ENCODE measurements at regions not wholly inside any gene's neighbourhood (a gene's known extent, or its start where the extent isn't known, plus 50 kb on each side); places are given as distances from the start of the nearest gene placed in this dataset.

DNA sequence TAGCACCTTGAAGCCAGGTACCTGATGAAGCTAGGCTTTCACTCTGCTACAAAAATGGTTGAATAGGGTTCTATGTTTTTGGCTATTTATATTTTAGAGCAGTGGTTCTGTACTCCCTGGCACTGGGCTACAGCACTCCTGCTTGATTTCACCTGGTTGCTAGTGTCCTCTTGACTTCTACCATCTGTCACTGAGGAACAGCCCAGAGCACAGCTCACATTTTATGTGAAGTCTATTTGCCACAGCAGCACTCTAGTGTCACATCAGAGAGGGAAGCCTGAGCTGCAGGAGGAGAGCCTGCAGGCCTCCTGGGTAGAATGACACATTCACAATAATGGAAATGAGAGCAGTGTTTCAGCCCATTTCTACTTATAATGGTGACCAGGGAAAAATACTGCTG, 184.2 kb downstream of the ZNF486 start:
- no peaks in the 10 kb centered on the region for H3K9me3 Mint-ChIP-seq
- no peaks in the 10 kb centered on the region for H3K36me3 Mint-ChIP-seq (ENCODE audit: low read depth)
- H3K4me1 Mint-ChIP-seq: no peaks in the 10 kb centered on the region
- no peak overlapping the region for H3K4me3 Mint-ChIP-seq
- H3K27ac Mint-ChIP-seq (ENCODE audit: unreplicated experiment): no peak overlapping the region
- TF ChIP-seq, protein P1, sequence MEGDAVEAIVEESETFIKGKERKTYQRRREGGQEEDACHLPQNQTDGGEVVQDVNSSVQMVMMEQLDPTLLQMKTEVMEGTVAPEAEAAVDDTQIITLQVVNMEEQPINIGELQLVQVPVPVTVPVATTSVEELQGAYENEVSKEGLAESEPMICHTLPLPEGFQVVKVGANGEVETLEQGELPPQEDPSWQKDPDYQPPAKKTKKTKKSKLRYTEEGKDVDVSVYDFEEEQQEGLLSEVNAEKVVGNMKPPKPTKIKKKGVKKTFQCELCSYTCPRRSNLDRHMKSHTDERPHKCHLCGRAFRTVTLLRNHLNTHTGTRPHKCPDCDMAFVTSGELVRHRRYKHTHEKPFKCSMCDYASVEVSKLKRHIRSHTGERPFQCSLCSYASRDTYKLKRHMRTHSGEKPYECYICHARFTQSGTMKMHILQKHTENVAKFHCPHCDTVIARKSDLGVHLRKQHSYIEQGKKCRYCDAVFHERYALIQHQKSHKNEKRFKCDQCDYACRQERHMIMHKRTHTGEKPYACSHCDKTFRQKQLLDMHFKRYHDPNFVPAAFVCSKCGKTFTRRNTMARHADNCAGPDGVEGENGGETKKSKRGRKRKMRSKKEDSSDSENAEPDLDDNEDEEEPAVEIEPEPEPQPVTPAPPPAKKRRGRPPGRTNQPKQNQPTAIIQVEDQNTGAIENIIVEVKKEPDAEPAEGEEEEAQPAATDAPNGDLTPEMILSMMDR (conservative IDR thresholded peaks at IDR 0.05): no peak
- DNase-seq (ENCODE audit: low read depth, low spot score): no peak
- H3K27me3 Mint-ChIP-seq (ENCODE audit: low read depth): no peaks in the 10 kb centered on the region

DNA sequence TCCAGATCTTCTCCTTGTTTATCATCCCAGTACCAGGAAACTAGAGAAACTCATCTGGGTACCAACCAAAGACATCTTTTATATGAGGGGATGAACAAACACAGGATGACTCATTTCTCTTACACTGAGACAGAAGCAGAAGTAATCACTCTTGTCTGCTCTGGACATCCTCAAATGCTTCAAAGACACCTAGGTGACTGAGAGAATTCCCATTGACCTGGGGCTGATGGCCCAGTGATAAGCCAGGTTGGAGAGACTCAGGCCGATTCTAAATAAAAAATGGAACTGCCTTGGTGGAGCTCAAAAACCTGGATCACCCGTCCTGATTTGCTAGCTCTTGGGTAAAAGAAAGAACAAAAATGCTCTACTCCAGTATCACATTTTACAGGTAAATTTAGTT, 182.2 kb downstream of the ZNF486 start:
- Mint-ChIP-seq H3K4me1 (no peaks in the 10 kb centered on the region), H3K27me3 (ENCODE audit: low read depth) (no peaks in the 10 kb centered on the region), H3K36me3 (ENCODE audit: low read depth) (no peaks in the 10 kb centered on the region), H3K4me3 (no peak overlapping the region), H3K9me3 (no peaks in the 10 kb centered on the region), H3K27ac (ENCODE audit: unreplicated experiment) (no peak overlapping the region)
- TF ChIP-seq, protein P1 (conservative IDR thresholded peaks at IDR 0.05): no peak
- DNase-seq (ENCODE audit: low read depth, low spot score): no peak

DNA sequence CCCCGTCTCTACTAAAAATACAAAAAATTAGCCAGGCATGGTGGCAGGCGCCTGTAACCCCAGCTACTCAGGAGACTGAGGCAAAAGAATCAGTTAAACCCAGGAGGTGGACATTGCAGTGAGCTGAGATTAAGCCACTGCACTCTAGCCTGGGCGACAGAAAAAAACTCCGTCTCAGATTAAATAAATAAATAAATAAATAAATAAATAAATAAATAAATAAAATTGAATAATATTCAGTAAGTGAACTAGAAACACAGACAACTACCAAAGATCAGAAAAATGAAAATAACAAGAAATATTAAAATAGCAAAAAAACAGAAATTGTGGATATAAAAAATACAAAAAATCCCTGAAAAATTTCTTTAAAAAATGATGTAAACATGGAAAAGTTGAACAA, 172.4 kb downstream of the ZNF486 start:
- TF ChIP-seq, protein P1 (conservative IDR thresholded peaks at IDR 0.05): no peak
- no peaks in the 10 kb centered on the region for H3K36me3 Mint-ChIP-seq (ENCODE audit: low read depth)
- no peak overlapping the region for H3K4me3 Mint-ChIP-seq
- DNase-seq (ENCODE audit: low read depth, low spot score): no peak
- no peak overlapping the region for H3K27ac Mint-ChIP-seq (ENCODE audit: unreplicated experiment)
- no peaks in the 10 kb centered on the region for H3K27me3 Mint-ChIP-seq (ENCODE audit: low read depth)
- peaks cover 3% of the 10 kb centered on the region for H3K9me3 Mint-ChIP-seq
- no peaks in the 10 kb centered on the region for H3K4me1 Mint-ChIP-seq

DNA sequence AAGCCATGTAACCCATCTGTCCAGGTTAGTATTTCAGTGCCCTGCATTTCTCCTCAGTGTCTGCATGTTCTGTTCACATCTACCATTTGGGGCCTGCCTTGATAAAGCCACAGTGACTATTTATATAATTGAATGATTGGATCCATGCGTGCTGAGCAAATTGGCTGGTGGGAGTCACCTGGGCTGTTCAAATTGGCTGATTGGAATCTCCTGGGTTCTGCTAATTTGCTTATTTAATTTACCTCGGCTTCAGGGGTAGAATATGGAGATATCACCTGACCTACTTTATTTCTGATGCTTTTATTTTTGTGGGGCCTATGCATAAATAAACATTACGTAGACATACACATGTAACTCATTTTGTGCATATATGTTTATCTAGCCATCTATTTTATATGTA, 167.7 kb downstream of the ZNF486 start:
- Mint-ChIP-seq H3K4me3 (no peak overlapping the region), H3K36me3 (ENCODE audit: low read depth) (no peaks in the 10 kb centered on the region), H3K27ac (ENCODE audit: unreplicated experiment) (no peak overlapping the region), H3K27me3 (ENCODE audit: low read depth) (no peaks in the 10 kb centered on the region), H3K4me1 (no peaks in the 10 kb centered on the region), H3K9me3 (peaks cover 9% of the 10 kb centered on the region)
- no peak for DNase-seq (ENCODE audit: low read depth, low spot score)
- TF ChIP-seq, protein P1 (conservative IDR thresholded peaks at IDR 0.05): no peak

DNA sequence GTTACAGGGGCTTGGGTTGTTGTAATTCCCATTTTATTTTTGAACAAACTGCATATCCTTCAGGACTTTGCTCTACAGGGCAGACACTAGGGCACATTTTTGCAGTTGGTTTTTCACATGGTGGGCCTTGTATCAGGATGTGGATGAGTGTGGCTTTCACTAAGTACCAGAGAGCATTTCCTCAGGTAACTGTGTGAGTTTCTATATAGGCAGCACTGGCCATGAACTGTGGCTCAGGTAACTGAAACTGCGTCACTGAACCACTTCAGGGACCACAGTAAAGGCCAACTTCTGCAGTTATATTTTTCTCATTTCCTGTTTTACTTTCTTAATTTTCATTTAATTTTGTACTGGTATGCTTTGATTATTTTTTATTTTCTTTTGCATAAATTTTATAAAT, 166.5 kb downstream of the ZNF486 start:
- Mint-ChIP-seq H3K27ac (ENCODE audit: unreplicated experiment) (no peak overlapping the region), H3K9me3 (peaks cover 9% of the 10 kb centered on the region), H3K4me3 (no peak overlapping the region), H3K36me3 (ENCODE audit: low read depth) (no peaks in the 10 kb centered on the region), H3K4me1 (no peaks in the 10 kb centered on the region), H3K27me3 (ENCODE audit: low read depth) (no peaks in the 10 kb centered on the region)
- TF ChIP-seq, protein P1 (conservative IDR thresholded peaks at IDR 0.05): no peak
- DNase-seq (ENCODE audit: low read depth, low spot score): no peak

DNA sequence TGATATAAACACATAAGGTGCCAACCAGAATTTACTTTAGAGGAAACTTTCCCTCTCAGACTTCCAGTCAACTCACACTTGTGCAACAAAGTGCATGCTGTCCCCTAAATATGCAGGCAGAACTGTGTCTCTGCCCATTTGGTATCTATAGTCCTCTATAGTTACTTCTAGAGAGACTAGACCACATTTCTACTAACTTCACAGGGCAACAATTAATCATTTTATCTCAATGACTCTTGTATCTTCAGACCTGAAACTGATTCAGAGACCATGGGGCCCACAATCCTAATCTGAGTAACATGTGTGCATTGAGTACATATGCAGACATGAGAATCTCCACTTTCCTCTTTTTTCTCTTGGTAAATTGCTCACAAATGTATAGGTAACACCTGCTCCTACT, 158.1 kb downstream of the ZNF486 start:
- H3K4me1 Mint-ChIP-seq: no peaks in the 10 kb centered on the region
- no peaks in the 10 kb centered on the region for H3K27me3 Mint-ChIP-seq (ENCODE audit: low read depth)
- H3K4me3 Mint-ChIP-seq: no peak overlapping the region
- TF ChIP-seq, protein P1 (conservative IDR thresholded peaks at IDR 0.05): no peak
- H3K27ac Mint-ChIP-seq (ENCODE audit: unreplicated experiment): no peak overlapping the region
- H3K36me3 Mint-ChIP-seq (ENCODE audit: low read depth): no peaks in the 10 kb centered on the region
- DNase-seq (ENCODE audit: low read depth, low spot score): no peak
- no peaks in the 10 kb centered on the region for H3K9me3 Mint-ChIP-seq
